ENCODE measurements at regions not wholly inside any gene's neighbourhood (a gene's known extent, or its start where the extent isn't known, plus 50 kb on each side); places are given as distances from the start of the nearest gene placed in this dataset.

DNA sequence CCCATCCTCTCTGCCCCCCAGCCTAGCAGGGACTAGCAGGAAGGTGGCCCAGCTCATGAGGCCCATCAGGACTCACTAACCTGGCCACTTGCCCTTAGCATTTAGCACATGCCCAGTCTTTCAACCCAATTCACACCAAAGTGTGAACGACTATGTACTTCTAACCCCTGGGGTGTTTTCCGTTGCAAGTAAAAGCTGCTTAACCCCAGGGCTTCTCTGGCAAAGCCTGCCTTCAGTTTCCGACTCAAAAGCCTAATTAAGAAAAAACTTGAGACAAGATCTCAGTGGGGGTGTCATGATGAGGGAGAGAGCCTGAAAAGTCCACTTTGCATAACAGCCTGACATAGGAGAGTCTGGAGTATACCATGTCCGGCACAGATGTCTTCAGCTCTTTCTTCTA lies 347.8 kb downstream of the MN1 start:
- Histone ChIP-seq H3K27me3 (ENCODE audit: control insufficient read depth in 2 of 2, insufficient read depth in 1 of 2, low read length in 1 of 2) (no peaks in the 10 kb centered on the region), H3K4me3 (ENCODE audit: low read length in 2 of 2) (no peak overlapping the region), H3K27ac (ENCODE audit: low read depth in 1 of 2, low read length in 1 of 2) (no peak overlapping the region), H3K9me3 (ENCODE audit: control insufficient read depth in 2 of 2, insufficient read depth in 1 of 2, low read length in 1 of 2) (no peaks in the 10 kb centered on the region), H3K4me1 (ENCODE audit: control insufficient read depth in 2 of 2, insufficient read depth in 2 of 2, low read length in 2 of 2) (no peaks in the 10 kb centered on the region), H3K36me3 (ENCODE audit: control insufficient read depth in 2 of 2, insufficient read depth in 2 of 2, low read length in 1 of 2) (no peaks in the 10 kb centered on the region)
- DNase-seq (ENCODE audit: low read depth in 6 of 9, low spot score in 9 of 9): no peak
- WGBS: 91% methylated on average over 4 of the region's 4 CpGs

DNA sequence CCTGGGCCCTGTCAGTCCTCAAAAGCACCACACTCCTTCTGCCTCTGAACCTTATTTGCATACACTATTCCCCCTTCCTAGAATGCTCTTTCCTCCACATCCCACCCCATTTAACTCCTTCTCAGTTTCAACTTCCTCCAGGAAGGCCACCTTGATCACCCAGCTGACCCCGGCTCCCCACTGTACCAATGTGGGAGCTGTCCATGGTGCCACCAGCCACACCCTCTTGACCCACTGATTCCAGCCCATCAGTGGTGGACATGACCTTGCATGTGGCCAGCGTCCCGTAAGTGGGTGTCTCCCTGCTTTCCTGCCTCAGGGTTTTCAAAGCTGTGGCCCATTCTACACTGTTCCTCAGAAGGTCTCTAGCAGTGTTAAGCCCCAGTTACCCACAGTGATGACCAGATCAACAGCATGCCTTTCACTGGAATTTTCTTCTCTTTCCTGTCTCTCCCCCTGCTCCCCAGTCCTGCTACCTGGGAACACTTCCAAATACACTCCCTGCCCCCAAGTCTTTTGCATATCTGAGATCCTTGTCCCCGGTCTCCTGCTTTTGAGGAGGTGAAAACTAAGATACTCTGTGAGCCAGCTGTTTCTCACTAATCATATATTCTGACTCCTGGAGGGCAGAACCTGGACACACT lies 346.6 kb downstream of the MN1 start:
- no peaks in the 10 kb centered on the region for H3K27me3 ChIP-seq (ENCODE audit: control insufficient read depth in 2 of 2, insufficient read depth in 1 of 2, low read length in 1 of 2)
- H3K9me3 ChIP-seq (ENCODE audit: control insufficient read depth in 2 of 2, insufficient read depth in 1 of 2, low read length in 1 of 2): no peaks in the 10 kb centered on the region
- no peak for DNase-seq (ENCODE audit: low read depth in 6 of 9, low spot score in 9 of 9)
- H3K36me3 ChIP-seq (ENCODE audit: control insufficient read depth in 2 of 2, insufficient read depth in 2 of 2, low read length in 1 of 2): no peaks in the 10 kb centered on the region
- no peaks in the 10 kb centered on the region for H3K4me1 ChIP-seq (ENCODE audit: control insufficient read depth in 2 of 2, insufficient read depth in 2 of 2, low read length in 2 of 2)
- no peak overlapping the region for H3K27ac ChIP-seq (ENCODE audit: low read depth in 1 of 2, low read length in 1 of 2)
- 92% methylated on average over 4 of the region's 4 CpGs for WGBS
- no peak overlapping the region for H3K4me3 ChIP-seq (ENCODE audit: low read length in 2 of 2)

DNA sequence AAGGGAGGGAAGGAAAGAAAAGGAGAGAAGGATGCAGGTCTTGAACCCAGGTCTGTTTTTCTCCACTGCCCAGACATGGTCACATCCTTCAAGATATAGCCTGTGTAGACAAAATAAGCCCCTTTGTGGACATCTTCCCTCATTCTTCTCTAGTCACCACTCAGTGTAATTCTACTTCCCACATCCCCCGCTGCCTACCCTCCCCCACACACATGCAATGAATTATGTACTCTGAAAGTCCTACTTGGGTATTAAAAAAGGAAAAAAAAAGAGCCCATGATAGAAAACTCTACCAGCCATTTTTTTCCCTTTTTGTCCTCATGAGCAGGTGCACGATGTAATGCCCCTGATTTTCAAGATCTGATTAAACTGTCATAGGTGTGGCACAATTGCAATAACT lies 346.0 kb downstream of the MN1 start:
- DNase-seq (ENCODE audit: low read depth in 6 of 9, low spot score in 9 of 9): no peak
- Histone ChIP-seq H3K4me1 (ENCODE audit: control insufficient read depth in 2 of 2, insufficient read depth in 2 of 2, low read length in 2 of 2) (no peaks in the 10 kb centered on the region), H3K27ac (ENCODE audit: low read depth in 1 of 2, low read length in 1 of 2) (no peak overlapping the region), H3K36me3 (ENCODE audit: control insufficient read depth in 2 of 2, insufficient read depth in 2 of 2, low read length in 1 of 2) (no peaks in the 10 kb centered on the region), H3K4me3 (ENCODE audit: low read length in 2 of 2) (no peak overlapping the region), H3K9me3 (ENCODE audit: control insufficient read depth in 2 of 2, insufficient read depth in 1 of 2, low read length in 1 of 2) (no peaks in the 10 kb centered on the region), H3K27me3 (ENCODE audit: control insufficient read depth in 2 of 2, insufficient read depth in 1 of 2, low read length in 1 of 2) (no peaks in the 10 kb centered on the region)
- 91% methylated on average over 2 of the region's 2 CpGs for WGBS

DNA sequence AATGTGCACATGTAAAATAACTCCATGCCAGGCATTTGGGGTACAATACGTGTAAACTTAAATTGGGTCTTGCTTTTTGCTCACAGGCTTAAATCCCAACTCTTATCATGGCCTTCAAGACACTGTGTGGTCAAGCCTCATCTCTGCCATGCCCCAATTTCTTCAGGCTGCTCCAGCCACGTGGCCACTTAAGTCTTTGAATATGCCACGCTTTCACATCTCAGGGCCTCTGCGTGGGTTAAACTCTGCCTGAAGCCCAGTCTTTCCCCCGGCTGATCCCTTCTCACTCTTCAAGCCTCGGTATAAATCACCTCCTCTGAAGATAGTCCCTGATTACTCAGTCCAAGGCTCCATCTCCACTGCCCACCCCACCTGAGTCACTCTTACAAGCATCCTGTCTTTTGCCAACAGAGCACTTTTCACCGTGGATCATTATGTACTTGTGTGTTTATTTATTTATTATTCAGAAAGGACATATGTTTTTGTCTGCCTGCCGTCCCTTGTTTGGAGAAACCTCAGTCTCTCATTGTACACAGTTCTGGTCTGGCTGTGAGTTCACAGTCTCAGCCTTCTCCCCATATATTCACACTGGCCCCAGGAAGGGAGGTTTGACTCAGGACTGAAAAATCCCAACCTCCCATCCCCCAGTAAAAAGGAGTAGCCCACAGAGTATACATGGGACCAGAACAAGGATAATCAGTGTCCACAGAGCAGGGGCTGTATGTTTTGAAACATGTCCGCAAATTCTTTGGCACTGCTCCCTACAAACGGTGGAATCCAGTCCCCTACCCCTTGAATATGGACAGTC lies 344.7 kb downstream of the MN1 start:
- WGBS: 87% methylated on average over 10 of the region's 10 CpGs

DNA sequence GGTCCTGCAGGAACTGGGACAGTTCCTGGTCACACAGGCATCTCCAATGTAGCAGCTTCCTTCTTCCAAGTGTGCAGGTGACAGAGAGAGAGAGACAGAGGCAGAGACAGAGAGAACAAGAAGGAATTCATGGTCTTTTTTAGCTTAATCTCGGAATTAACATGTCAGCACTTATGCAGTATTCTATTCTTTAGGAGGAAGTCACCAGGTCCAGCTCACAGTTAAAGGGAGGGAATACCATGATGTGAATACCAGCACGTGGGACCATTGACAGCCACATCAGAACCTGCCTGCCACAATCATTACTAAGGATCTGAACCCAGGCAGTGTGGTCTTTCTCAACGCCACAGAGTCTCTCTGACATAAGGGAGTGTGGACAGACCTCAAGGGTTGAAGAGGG lies 341.6 kb downstream of the MN1 start:
- Histone ChIP-seq H3K27ac (ENCODE audit: low read depth in 1 of 2, low read length in 1 of 2) (no peak overlapping the region), H3K9me3 (ENCODE audit: control insufficient read depth in 2 of 2, insufficient read depth in 1 of 2, low read length in 1 of 2) (no peaks in the 10 kb centered on the region), H3K4me3 (ENCODE audit: low read length in 2 of 2) (no peak overlapping the region), H3K36me3 (ENCODE audit: control insufficient read depth in 2 of 2, insufficient read depth in 2 of 2, low read length in 1 of 2) (no peaks in the 10 kb centered on the region), H3K4me1 (ENCODE audit: control insufficient read depth in 2 of 2, insufficient read depth in 2 of 2, low read length in 2 of 2) (no peaks in the 10 kb centered on the region), H3K27me3 (ENCODE audit: control insufficient read depth in 2 of 2, insufficient read depth in 1 of 2, low read length in 1 of 2) (no peaks in the 10 kb centered on the region)
- no peak for DNase-seq (ENCODE audit: low read depth in 6 of 9, low spot score in 9 of 9)
- 45% methylated on average over 3 of the region's 3 CpGs for WGBS

More for the DNA sequence above, 344.7 kb downstream of the MN1 start:
- no peak for DNase-seq (ENCODE audit: low read depth in 6 of 9, low spot score in 9 of 9)
- Histone ChIP-seq H3K36me3 (ENCODE audit: control insufficient read depth in 2 of 2, insufficient read depth in 2 of 2, low read length in 1 of 2) (no peaks in the 10 kb centered on the region), H3K4me1 (ENCODE audit: control insufficient read depth in 2 of 2, insufficient read depth in 2 of 2, low read length in 2 of 2) (no peaks in the 10 kb centered on the region), H3K9me3 (ENCODE audit: control insufficient read depth in 2 of 2, insufficient read depth in 1 of 2, low read length in 1 of 2) (no peaks in the 10 kb centered on the region), H3K27ac (ENCODE audit: low read depth in 1 of 2, low read length in 1 of 2) (no peak overlapping the region), H3K27me3 (ENCODE audit: control insufficient read depth in 2 of 2, insufficient read depth in 1 of 2, low read length in 1 of 2) (no peaks in the 10 kb centered on the region), H3K4me3 (ENCODE audit: low read length in 2 of 2) (no peak overlapping the region)

DNA sequence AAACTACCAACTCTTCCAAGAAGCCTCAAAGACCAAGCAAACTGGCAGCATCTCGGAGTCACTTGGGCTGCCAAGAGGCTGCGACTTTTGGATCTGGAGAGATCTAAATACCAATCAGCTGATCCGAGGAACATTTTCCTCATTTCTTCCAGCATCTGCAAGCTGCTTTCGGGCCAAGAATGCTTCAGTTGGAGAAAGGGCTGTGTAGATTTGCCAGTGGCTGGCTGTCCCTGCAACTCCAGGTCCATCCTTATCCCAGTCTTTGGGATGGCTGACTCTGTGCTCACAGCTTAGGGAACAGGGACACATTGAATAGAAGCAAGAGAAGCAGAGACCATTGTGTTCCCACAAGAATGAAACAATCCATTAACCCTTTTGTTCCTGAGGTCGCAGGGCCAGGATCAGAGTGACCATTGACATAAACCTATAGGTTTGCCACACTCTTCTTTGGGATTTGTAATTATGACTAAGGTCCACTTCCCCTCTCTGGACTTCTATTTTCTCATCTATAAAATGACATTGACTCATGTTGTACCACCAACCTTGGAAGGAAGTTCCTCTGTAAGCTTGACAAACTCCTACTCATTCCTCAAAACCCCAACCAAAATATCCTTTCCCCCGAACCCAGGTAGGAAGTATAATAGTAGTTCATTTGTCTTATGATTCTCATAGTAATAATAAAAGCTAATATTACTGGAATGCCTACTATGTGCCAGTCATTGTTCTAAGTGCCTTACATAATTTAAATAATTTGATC lies 340.8 kb downstream of the MN1 start:
- Histone ChIP-seq H3K4me3 (ENCODE audit: low read length in 2 of 2) (no peak overlapping the region), H3K27ac (ENCODE audit: low read depth in 1 of 2, low read length in 1 of 2) (no peak overlapping the region), H3K9me3 (ENCODE audit: control insufficient read depth in 2 of 2, insufficient read depth in 1 of 2, low read length in 1 of 2) (no peaks in the 10 kb centered on the region), H3K4me1 (ENCODE audit: control insufficient read depth in 2 of 2, insufficient read depth in 2 of 2, low read length in 2 of 2) (no peaks in the 10 kb centered on the region), H3K27me3 (ENCODE audit: control insufficient read depth in 2 of 2, insufficient read depth in 1 of 2, low read length in 1 of 2) (no peaks in the 10 kb centered on the region), H3K36me3 (ENCODE audit: control insufficient read depth in 2 of 2, insufficient read depth in 2 of 2, low read length in 1 of 2) (no peaks in the 10 kb centered on the region)
- DNase-seq (ENCODE audit: low read depth in 6 of 9, low spot score in 9 of 9): no peak
- 79% methylated on average over 6 of the region's 6 CpGs for WGBS

DNA sequence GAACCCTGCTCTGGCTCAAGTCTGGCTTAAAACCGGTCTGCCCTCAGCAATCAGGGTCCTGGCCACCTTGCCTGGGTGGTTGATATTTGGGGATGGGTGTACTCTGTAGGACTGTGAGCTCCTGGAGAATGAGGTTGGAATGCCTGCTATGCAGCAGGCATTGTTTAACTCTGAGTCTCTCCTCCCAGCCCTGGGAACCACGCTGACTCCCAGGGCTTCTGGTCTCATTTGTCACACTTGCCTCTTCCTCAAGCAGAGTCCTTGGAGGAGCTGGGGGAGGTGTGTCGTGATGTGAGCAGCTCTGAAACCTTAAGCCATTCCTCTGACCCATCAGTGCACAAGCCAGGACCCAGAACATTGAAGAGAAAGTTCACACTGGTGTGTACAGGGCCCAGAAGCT lies 340.1 kb downstream of the MN1 start:
- Histone ChIP-seq H3K9me3 (ENCODE audit: control insufficient read depth in 2 of 2, insufficient read depth in 1 of 2, low read length in 1 of 2) (no peaks in the 10 kb centered on the region), H3K36me3 (ENCODE audit: control insufficient read depth in 2 of 2, insufficient read depth in 2 of 2, low read length in 1 of 2) (no peaks in the 10 kb centered on the region), H3K27ac (ENCODE audit: low read depth in 1 of 2, low read length in 1 of 2) (no peak overlapping the region), H3K27me3 (ENCODE audit: control insufficient read depth in 2 of 2, insufficient read depth in 1 of 2, low read length in 1 of 2) (no peaks in the 10 kb centered on the region), H3K4me3 (ENCODE audit: low read length in 2 of 2) (no peak overlapping the region), H3K4me1 (ENCODE audit: control insufficient read depth in 2 of 2, insufficient read depth in 2 of 2, low read length in 2 of 2) (no peaks in the 10 kb centered on the region)
- DNase-seq (ENCODE audit: low read depth in 6 of 9, low spot score in 9 of 9): no peak
- WGBS: 58% methylated on average over 3 of the region's 3 CpGs

DNA sequence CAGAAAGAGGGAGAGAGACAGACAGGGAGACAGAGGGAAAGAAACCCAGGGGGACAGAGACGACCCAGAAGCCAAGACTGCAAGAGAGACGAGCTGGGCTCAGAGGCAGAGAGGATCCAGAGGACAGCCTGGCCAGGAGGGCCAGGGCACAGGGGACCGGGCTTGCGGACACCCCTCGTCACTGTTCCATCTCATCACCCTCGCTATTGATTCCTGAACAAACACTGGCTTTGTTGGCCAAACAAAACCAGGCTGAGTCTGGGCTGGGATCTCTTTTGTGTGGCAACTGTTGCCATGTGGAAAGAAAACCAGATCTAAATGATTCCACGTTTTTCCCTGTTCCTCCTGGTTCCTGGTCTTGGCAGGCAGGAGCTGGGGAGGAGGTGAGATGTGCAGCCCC lies 339.4 kb downstream of the MN1 start:
- no peaks in the 10 kb centered on the region for H3K36me3 ChIP-seq (ENCODE audit: control insufficient read depth in 2 of 2, insufficient read depth in 2 of 2, low read length in 1 of 2)

DNA sequence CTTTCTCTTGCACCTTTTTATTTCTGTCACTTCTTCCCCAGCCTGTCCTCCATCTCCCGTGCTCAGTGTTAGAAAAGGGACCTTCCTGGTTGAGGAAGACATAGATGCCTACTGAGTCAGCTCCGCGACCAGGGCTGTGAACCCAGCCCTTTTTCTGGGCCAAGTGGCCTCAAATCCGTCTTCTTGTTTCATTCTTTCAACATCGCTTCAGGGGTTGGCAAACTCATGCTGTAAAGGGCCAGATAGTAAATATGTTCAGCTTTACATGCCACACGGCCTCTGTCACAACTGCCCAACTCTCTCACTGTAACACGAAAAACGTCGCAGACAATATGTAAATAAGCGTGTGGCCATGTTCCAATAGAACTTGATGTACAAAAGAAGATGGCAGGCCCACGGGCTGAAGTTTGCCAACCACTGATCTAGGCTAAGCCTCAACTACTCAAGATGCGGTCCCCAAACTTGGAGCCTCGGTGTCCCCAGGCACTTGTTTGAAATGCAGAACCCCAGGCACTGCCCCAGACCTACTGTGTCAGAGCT lies 338.4 kb downstream of the MN1 start:
- Histone ChIP-seq H3K9me3 (ENCODE audit: control insufficient read depth in 2 of 2, insufficient read depth in 1 of 2, low read length in 1 of 2) (no peaks in the 10 kb centered on the region), H3K27me3 (ENCODE audit: control insufficient read depth in 2 of 2, insufficient read depth in 1 of 2, low read length in 1 of 2) (no peaks in the 10 kb centered on the region), H3K4me1 (ENCODE audit: control insufficient read depth in 2 of 2, insufficient read depth in 2 of 2, low read length in 2 of 2) (no peaks in the 10 kb centered on the region), H3K27ac (ENCODE audit: low read depth in 1 of 2, low read length in 1 of 2) (no peak overlapping the region), H3K4me3 (ENCODE audit: low read length in 2 of 2) (no peak overlapping the region), H3K36me3 (ENCODE audit: control insufficient read depth in 2 of 2, insufficient read depth in 2 of 2, low read length in 1 of 2) (no peaks in the 10 kb centered on the region)
- WGBS: 92% methylated on average over 13 of the region's 13 CpGs
- DNase-seq (ENCODE audit: low read depth in 6 of 9, low spot score in 9 of 9): no peak

More for the DNA sequence above, 339.4 kb downstream of the MN1 start:
- Histone ChIP-seq H3K4me3 (ENCODE audit: low read length in 2 of 2) (no peak overlapping the region), H3K27ac (ENCODE audit: low read depth in 1 of 2, low read length in 1 of 2) (no peak overlapping the region), H3K9me3 (ENCODE audit: control insufficient read depth in 2 of 2, insufficient read depth in 1 of 2, low read length in 1 of 2) (no peaks in the 10 kb centered on the region), H3K4me1 (ENCODE audit: control insufficient read depth in 2 of 2, insufficient read depth in 2 of 2, low read length in 2 of 2) (no peaks in the 10 kb centered on the region), H3K27me3 (ENCODE audit: control insufficient read depth in 2 of 2, insufficient read depth in 1 of 2, low read length in 1 of 2) (no peaks in the 10 kb centered on the region)
- no peak for DNase-seq (ENCODE audit: low read depth in 6 of 9, low spot score in 9 of 9)
- WGBS: 73% methylated on average over 7 of the region's 7 CpGs
